ENCODE measurements at regions not wholly inside any gene's neighbourhood (a gene's known extent, or its start where the extent isn't known, plus 50 kb on each side); places are given as distances from the start of the nearest gene placed in this dataset.

DNA sequence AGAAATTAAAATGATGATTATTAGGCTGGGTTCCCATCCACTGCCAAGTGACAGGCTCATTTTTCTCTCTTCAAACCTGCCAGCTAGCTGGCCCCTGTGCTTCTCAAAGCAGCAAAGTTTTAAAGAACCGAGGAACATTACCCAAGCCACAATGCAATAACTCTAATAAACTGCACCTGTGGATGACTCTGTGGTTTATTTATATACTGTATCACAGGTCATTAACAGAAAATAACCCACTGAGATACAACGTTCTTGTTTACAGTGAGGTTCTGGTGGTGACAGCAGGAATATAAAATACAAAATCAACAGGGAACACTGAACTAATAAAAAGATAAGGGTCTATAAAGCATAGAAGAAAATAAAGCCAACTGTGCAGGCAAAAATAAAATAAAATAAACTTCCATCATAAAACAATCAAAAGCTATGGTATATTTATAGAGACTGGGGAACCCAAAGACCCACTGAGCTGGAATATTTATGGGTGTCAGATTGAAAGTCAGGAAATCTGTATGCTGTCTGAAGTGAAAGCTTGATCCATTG is 472.9 kb downstream of the NOVA1 start:
- Histone ChIP-seq H4K91ac (ENCODE audit: insufficient read depth, low read depth, low read length) (no peak overlapping the region), H2AK9ac (replicated peaks; ENCODE audit: low read depth, low read length, poor library complexity) (no peak overlapping the region), H3K27ac (ENCODE audit: insufficient read depth, low read length) (no peak overlapping the region), H3K4me1 (ENCODE audit: control insufficient read depth, insufficient read depth, low read length) (no peaks in the 10 kb centered on the region), H3K9me3 (ENCODE audit: control insufficient read depth, insufficient read depth, low read length) (peaks cover 4% of the 10 kb centered on the region), H2AK5ac (ENCODE audit: low read depth, low read length) (no peak overlapping the region), H2BK20ac (ENCODE audit: low read depth, low read length) (no peak overlapping the region), H3K36me3 (ENCODE audit: control insufficient read depth, insufficient read depth, low read length) (no peaks in the 10 kb centered on the region), H2AFZ (replicated peaks; ENCODE audit: low read length, poor library complexity) (no peak overlapping the region), H4K20me1 (ENCODE audit: insufficient read depth, low read length) (no peaks in the 10 kb centered on the region), H3K4me2 (ENCODE audit: low read depth, low read length) (no peak overlapping the region), H3K27me3 (ENCODE audit: control insufficient read depth, insufficient read depth, low read length) (no peaks in the 10 kb centered on the region), H3K18ac (ENCODE audit: low read depth, low read length) (no peak overlapping the region), H4K8ac (ENCODE audit: low read depth in 2 of 2, low read length in 2 of 2) (no peak overlapping the region), H3K9ac (ENCODE audit: low read depth, low read length) (no peak overlapping the region), H3K56ac (ENCODE audit: extremely low read depth, insufficient read depth, low read length) (no peak overlapping the region), H2BK15ac (ENCODE audit: low read depth, low read length) (no peak overlapping the region), H3K4ac (ENCODE audit: low read depth, low read length) (no peak overlapping the region), H2BK120ac (ENCODE audit: low read depth, low read length) (no peak overlapping the region), H4K5ac (ENCODE audit: low read depth, low read length) (no peak overlapping the region), H3K23ac (ENCODE audit: low read depth, low read length) (no peak overlapping the region), H3K9me1 (ENCODE audit: insufficient read depth, low read length) (no peaks in the 10 kb centered on the region), H3K14ac (replicated peaks; ENCODE audit: low read depth, low read length) (no peak overlapping the region), H3K4me3 (ENCODE audit: insufficient read depth, low read depth, low read length) (no peak overlapping the region), H3K79me1 (ENCODE audit: low read depth in 1 of 2, low read length in 2 of 2) (no peaks in the 10 kb centered on the region), H2BK5ac (ENCODE audit: low read depth, low read length, poor library complexity, severe bottlenecking) (no peak overlapping the region)
- no peak for DNase-seq
- POLR2A ChIA-PET (ENCODE audit: unreplicated experiment) = no interaction called here
- intact Hi-C loops (cut with micrococcal nuclease) = no loop called here
- dilution Hi-C loops (cut with HindIII; ENCODE audit: low sequenced_read_pairs, unreplicated experiment) = no loop called here
- TF ChIP-seq MAZ (IDR thresholded peaks at IDR 0.05; ENCODE audit: borderline replicate concordance, low read depth, low read length) (no peak), RCOR1 (IDR thresholded peaks at IDR 0.05; ENCODE audit: insufficient replicate concordance, low read length) (no peak), BHLHE40 (IDR thresholded peaks at IDR 0.05; ENCODE audit: low read depth, low read length) (no peak), CHD1 (IDR thresholded peaks at IDR 0.05; ENCODE audit: low read depth, low read length) (no peak), SMC3 (IDR thresholded peaks at IDR 0.05; ENCODE audit: low read depth, low read length) (no peak), RAD21 (IDR thresholded peaks at IDR 0.05; ENCODE audit: low read length) (no peak)
- TF ChIP-seq, protein P1, sequence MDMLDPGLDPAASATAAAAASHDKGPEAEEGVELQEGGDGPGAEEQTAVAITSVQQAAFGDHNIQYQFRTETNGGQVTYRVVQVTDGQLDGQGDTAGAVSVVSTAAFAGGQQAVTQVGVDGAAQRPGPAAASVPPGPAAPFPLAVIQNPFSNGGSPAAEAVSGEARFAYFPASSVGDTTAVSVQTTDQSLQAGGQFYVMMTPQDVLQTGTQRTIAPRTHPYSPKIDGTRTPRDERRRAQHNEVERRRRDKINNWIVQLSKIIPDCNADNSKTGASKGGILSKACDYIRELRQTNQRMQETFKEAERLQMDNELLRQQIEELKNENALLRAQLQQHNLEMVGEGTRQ (IDR thresholded peaks at IDR 0.05; ENCODE audit: low read depth, low read length) = no peak
- TF ChIP-seq, protein P2, sequence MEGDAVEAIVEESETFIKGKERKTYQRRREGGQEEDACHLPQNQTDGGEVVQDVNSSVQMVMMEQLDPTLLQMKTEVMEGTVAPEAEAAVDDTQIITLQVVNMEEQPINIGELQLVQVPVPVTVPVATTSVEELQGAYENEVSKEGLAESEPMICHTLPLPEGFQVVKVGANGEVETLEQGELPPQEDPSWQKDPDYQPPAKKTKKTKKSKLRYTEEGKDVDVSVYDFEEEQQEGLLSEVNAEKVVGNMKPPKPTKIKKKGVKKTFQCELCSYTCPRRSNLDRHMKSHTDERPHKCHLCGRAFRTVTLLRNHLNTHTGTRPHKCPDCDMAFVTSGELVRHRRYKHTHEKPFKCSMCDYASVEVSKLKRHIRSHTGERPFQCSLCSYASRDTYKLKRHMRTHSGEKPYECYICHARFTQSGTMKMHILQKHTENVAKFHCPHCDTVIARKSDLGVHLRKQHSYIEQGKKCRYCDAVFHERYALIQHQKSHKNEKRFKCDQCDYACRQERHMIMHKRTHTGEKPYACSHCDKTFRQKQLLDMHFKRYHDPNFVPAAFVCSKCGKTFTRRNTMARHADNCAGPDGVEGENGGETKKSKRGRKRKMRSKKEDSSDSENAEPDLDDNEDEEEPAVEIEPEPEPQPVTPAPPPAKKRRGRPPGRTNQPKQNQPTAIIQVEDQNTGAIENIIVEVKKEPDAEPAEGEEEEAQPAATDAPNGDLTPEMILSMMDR (conservative IDR thresholded peaks at IDR 0.05; ENCODE audit: low read depth, low read length) = no peak
- in situ Hi-C loops (cut with MboI; ENCODE audit: low sequenced_read_pairs) = no loop called here
- WGBS, 2 experiments (ENCODE audit: extremely low coverage in 2 of 2, insufficient read length in 1 of 2) = no CpG with 5 or more reads among the region's 2 CpGs
- CTCF ChIA-PET = no interaction called here
- ATAC-seq (ENCODE audit: low read depth) = no peak
- no TSS peak for BruUV-seq (replicated peaks)
